Sigmoid colon (tissue), 6 donors: ENCODE measurements at regions not wholly inside any gene's neighbourhood (a gene's known extent, or its start where the extent isn't known, plus 50 kb on each side); places are given as distances from the start of the nearest gene placed in this dataset.
A peak's percentile ranks its signal among the peaks of the same experiment; 100 is the strongest.

Source experiments
- DNase-seq: peaks from one replicate; pipeline ENCODE4 v3.0.0-alpha.2; 2019
- H3K27ac ChIP-seq, 4 donors: fragments of 200-600 bp; sonication (generic); one replicate each; pipeline ENCODE4 v1.5.1; 2016 to 2019; ENCODE audit warnings: mild to moderate bottlenecking in 1 of 4
- H3K27me3 ChIP-seq, 3 donors: fragments of 200-600 bp; sonication (generic); one replicate each; pipeline ENCODE4 v1.5.1; 2019; ENCODE audit warnings: mild to moderate bottlenecking in 1 of 3
- H3K36me3 ChIP-seq, 4 donors: fragments of 200-600 bp; sonication (generic); one replicate each; pipeline ENCODE4 v1.5.1; 2016 to 2019
- H3K4me1 ChIP-seq, 4 donors: fragments of 200-600 bp; sonication (generic); one replicate each; pipeline ENCODE4 v1.5.1; 2017 to 2019
- H3K4me3 ChIP-seq, 4 donors: fragments of 200-600 bp; sonication (generic); one replicate each; pipeline ENCODE4 v1.5.1; 2017 to 2019; ENCODE audit warnings: mild to moderate bottlenecking in 2 of 4, moderate library complexity in 1 of 4
- H3K9me3 ChIP-seq, 4 donors: fragments of 200-600 bp in 3 of 4; sonication (generic) in 3 of 4; one replicate each; pipeline versions ENCODE4 v1.5.1 to v1.6.1; 2013 to 2019
- EP300 ChIP-seq, 4 donors: sonication (generic); formaldehyde crosslinking; IDR thresholded peaks; one replicate each; pipeline ENCODE4 v1.6.1; 2017; ENCODE audit warnings: antibody characterized with exemption in 4 of 4
- POLR2A ChIP-seq, 2 donors: fragments of 450-650 bp; IDR thresholded peaks; one replicate each; pipeline ENCODE4 v1.6.1; 2016; ENCODE audit warnings: antibody characterized with exemption in 2 of 2, mild to moderate bottlenecking in 2 of 2, moderate library complexity in 2 of 2
- POLR2AphosphoS5 ChIP-seq, 4 donors: sonication (generic); formaldehyde crosslinking; IDR thresholded peaks; one replicate each; pipeline ENCODE4 v1.6.1; 2017; ENCODE audit warnings: antibody characterized with exemption in 4 of 4
- WGBS, 2 donors: extraction: QIAGEN DNeasy Blood & Tissue Kit; methylation state at CpG; one replicate each; pipeline ENCODE4 v1.1.7; 2013; 5-methylcytosine and 5-hydroxymethylcytosine counted together
- intact Hi-C: fragments of 100-400 bp; cut with DNase I; formaldehyde crosslinking; loops from one replicate; pipeline ENCODE4 v1.15.1; 2023
- TF ChIP-seq, protein P1 (sequence below), 4 experiments: fragments of 450-650 bp in 3 of 4; fragments of 200-600 bp in 1 of 4; IDR thresholded peaks; one replicate each; pipeline ENCODE4 v1.5.1; 2016 to 2019; ENCODE audit warnings: antibody characterized with exemption in 4 of 4, mild to moderate bottlenecking in 3 of 4, moderate library complexity in 2 of 4
- donor health status: healthy with polysubstance abuse.
- donor health status: healthy.

DNA sequence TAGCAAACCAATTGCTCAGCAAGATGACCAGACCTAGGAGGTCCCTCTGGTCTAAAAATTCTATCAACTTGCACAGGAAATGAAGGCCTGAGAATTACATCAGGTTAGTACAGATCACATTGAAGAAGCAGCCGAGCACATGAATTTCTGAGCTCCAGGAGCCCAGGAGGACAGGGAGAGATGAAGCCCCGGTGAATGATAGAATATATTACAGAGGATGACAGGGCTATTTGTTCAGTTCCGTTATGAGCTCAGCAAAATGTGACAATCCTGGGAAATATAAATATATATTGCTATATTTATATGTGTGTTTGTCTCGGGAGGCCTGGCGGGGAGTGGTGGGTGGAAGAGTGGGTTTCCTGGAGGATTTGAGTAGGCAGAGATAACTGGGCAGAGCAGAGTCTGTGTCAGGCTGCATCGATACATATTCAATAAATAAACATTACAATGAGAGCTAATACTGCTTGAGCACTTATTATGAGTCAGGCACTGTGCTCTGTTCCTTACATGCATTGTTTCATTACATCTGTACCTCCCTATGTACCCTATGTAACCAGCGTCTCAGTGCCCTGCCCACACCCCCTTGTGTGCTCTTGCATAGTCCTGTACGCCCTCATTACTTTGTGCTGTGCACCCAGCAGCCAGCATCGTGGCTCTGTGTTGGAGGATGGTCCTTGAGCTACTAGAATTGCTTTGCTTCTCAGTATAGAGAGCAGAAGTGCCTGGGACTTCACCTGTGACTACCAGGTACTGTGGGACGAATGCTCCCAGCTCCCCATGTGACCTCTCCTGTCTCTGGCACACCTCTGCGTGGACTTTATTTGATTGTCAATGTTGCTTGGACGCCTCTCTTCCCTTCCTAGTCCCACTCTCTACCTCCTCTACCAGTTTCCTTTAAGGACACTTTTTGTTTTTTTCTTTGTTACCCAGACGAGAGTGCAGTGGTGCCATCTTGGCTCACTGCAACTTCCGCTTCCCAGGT is 58.1 kb upstream of the KLF9 start:
- peak overlapping the region in 3 of 4 donors; percentile 5 to 68 (median 39) for H3K27ac ChIP-seq
- DNase-seq, result no peak
- WGBS, 2 donors, result 67 to 78% methylated on average over 14 of the region's 14 CpGs
- no peak for TF ChIP-seq POLR2AphosphoS5 (IDR thresholded peaks at IDR 0.05)
- no peak for TF ChIP-seq POLR2A (IDR thresholded peaks at IDR 0.05)
- TF ChIP-seq EP300 (IDR thresholded peaks at IDR 0.05), result no peak
- TF ChIP-seq, protein P1, sequence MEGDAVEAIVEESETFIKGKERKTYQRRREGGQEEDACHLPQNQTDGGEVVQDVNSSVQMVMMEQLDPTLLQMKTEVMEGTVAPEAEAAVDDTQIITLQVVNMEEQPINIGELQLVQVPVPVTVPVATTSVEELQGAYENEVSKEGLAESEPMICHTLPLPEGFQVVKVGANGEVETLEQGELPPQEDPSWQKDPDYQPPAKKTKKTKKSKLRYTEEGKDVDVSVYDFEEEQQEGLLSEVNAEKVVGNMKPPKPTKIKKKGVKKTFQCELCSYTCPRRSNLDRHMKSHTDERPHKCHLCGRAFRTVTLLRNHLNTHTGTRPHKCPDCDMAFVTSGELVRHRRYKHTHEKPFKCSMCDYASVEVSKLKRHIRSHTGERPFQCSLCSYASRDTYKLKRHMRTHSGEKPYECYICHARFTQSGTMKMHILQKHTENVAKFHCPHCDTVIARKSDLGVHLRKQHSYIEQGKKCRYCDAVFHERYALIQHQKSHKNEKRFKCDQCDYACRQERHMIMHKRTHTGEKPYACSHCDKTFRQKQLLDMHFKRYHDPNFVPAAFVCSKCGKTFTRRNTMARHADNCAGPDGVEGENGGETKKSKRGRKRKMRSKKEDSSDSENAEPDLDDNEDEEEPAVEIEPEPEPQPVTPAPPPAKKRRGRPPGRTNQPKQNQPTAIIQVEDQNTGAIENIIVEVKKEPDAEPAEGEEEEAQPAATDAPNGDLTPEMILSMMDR (IDR thresholded peaks at IDR 0.05), result no peak
- no peaks in the 10 kb centered on the region for H3K27me3 ChIP-seq
- H3K36me3 ChIP-seq, result no peaks in the 10 kb centered on the region
- peaks cover 0 to 56% (median 41%) of the 10 kb centered on the region in 4 donors for H3K4me1 ChIP-seq
- no peak overlapping the region for H3K4me3 ChIP-seq
- no peaks in the 10 kb centered on the region for H3K9me3 ChIP-seq
- intact Hi-C loops, result loop anchor here (10.0 kb wide), 1 partner anchor 418 kb away; no protein-coding TSS in a partner anchor

DNA sequence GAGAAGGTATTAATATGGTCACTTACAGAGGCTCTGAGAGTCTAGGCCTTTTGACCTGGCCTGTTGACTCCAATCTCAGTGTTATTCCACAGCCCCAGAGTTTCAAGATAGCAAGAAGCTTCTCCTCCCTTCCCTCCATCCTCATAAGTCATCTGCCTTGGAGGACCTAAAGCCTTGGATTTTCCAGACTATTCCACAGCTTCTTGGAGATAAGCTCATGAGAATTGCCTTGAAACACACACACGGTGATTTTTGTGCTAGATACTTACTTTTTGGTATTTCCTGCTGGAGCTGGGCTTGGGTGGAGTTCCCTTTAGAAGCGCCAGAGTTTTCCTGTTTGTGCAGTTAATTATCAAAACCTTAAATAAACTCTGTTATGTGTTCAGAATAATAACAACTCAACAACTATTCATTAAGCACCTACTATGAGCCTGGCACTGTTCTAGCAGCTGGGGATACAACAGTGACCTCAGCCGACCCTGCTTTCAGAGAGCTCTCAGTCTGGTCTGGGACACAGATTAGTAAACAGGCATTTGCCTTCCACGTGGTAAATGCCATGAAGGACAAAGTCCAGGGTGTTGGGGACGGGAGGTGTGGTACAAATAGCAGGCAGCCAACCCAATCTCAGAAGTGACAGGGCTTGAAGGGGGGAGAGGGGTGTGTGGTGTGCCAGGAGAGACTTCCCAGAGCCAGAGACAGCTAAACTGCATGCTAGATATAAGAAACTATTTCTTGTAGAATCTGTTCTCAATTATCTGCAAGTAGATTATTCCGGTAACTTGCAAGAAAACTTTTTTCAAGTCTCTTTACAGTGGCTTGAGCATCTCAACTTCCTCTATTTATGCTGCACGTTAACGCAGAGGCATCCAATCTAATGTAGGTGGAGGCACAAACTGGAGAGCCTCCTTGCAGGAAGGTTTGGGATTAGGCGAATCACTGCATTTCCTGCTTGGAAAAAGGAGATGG is 55.9 kb upstream of the KLF9 start:
- DNase-seq, result no peak
- 7 to 41% methylated on average over 9 of the region's 9 CpGs for WGBS, 2 donors
- intact Hi-C loops, result loop anchor here (2.0 to 10.0 kb wide), 2 partner anchors 40 to 416 kb away; no protein-coding TSS in a partner anchor
- peak overlapping the region; percentile 64 to 74 (median 69) for H3K27ac ChIP-seq
- TF ChIP-seq POLR2A (IDR thresholded peaks at IDR 0.05) (peak in 1 of 2 donors; percentile 19), EP300 (IDR thresholded peaks at IDR 0.05) (no peak), POLR2AphosphoS5 (IDR thresholded peaks at IDR 0.05) (peak in 3 of 4 donors; percentile 42 to 50 (median 50))
- TF ChIP-seq, protein P1 (IDR thresholded peaks at IDR 0.05), result no peak
- H3K4me1 ChIP-seq, result peaks cover 0 to 60% (median 41%) of the 10 kb centered on the region in 4 donors
- no peaks in the 10 kb centered on the region for H3K36me3 ChIP-seq
- H3K4me3 ChIP-seq, result no peak overlapping the region
- H3K27me3 ChIP-seq, result no peaks in the 10 kb centered on the region
- H3K9me3 ChIP-seq, result no peaks in the 10 kb centered on the region

DNA sequence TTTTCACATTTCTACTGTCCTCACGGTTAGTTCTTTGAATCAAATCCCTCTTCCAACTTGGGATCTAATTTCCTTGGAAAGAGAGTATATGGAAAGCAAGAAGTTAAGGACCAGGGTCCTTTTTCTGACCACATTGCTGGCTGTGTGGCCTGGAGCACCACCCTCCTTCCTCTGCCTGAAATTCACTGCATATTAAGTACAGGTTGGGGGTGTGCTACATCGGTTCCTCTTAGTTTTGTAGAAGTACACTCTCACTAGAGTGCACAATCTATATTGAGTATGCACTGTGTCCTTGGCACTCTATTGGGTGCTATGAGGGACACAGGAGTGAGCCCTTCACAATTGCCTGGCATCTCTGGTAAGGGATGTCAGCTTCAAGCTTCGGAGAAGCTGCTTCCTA is 53.8 kb upstream of the KLF9 start:
- Histone ChIP-seq H3K4me1 (peaks cover 0 to 50% (median 32%) of the 10 kb centered on the region in 4 donors), H3K4me3 (no peak overlapping the region), H3K27ac (peak overlapping the region; percentile 12 to 74 (median 66)), H3K27me3 (no peaks in the 10 kb centered on the region), H3K36me3 (no peaks in the 10 kb centered on the region), H3K9me3 (no peaks in the 10 kb centered on the region)
- DNase-seq, result no peak
- intact Hi-C loops, result no loop called here
- 89 to 94% methylated on average over 3 of the region's 3 CpGs for whole genome bisulfite sequencing, 2 donors
- TF ChIP-seq POLR2AphosphoS5 (IDR thresholded peaks at IDR 0.05), result no peak
- TF ChIP-seq, protein P1 (IDR thresholded peaks at IDR 0.05), result no peak
- TF ChIP-seq EP300 (IDR thresholded peaks at IDR 0.05), result no peak
- no peak for TF ChIP-seq POLR2A (IDR thresholded peaks at IDR 0.05)

DNA sequence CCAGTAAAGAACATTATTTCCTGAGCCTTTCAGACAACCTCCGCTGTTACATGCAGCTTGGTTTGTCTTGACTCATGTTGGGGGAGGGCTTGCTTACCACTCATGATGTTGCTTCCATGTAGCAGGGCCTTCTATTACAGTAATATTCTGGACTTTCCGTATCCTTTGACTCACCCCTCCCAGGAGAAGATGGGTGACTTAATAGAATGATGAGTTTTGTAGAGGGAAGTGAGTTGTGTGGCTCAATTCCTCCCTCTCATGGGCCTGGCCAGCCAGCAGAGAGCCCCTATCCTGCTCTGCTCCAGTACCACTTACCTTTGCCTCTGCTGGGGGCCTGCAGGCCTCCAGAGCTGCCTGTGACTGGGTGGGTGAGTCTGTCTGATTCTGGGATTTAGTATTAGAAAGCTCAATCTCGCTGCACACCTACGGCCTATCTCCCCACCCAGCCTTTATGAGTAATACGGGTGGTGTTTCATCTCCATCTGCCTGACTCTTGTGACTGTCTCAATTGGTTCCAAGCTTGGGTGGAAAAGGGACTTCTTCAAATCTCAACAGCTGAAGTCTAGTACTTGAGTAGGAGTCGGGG is 52.6 kb upstream of the KLF9 start:
- 84 to 88% methylated on average over 6 of the region's 6 CpGs for WGBS, 2 donors
- no peaks in the 10 kb centered on the region for H3K9me3 ChIP-seq
- TF ChIP-seq, protein P1 (IDR thresholded peaks at IDR 0.05), result no peak
- peak in 1 of 4 donors; percentile 40 for TF ChIP-seq POLR2AphosphoS5 (IDR thresholded peaks at IDR 0.05)
- no peak overlapping the region for H3K4me3 ChIP-seq
- peaks cover 0 to 39% (median 30%) of the 10 kb centered on the region in 4 donors for H3K4me1 ChIP-seq
- no peak for DNase-seq
- intact Hi-C loops, result no loop called here
- H3K36me3 ChIP-seq, result no peaks in the 10 kb centered on the region
- H3K27ac ChIP-seq, result peak overlapping the region; percentile 41 to 74 (median 66)
- H3K27me3 ChIP-seq, result no peaks in the 10 kb centered on the region
